MM.1S (cell line): ENCODE measurements at regions not wholly inside any gene's neighbourhood (a gene's known extent, or its start where the extent isn't known, plus 50 kb on each side); places are given as distances from the start of the nearest gene placed in this dataset.

Source experiments
- EZH2 ChIP-seq: fragments of 300-600 bp; sonication (generic); optimal IDR thresholded peaks from 2 replicates; pipeline ENCODE3; 2017; ENCODE audit warnings: low read depth, mild to moderate bottlenecking, antibody characterized with exemption, low read length, mixed read lengths
- TF ChIP-seq, protein P1 (sequence below): fragments of 300-600 bp; sonication (generic); IDR thresholded peaks from 2 replicates; pipeline ENCODE4 v1.5.1; 2016; ENCODE audit warnings: antibody characterized with exemption, low read length, mixed read lengths

DNA sequence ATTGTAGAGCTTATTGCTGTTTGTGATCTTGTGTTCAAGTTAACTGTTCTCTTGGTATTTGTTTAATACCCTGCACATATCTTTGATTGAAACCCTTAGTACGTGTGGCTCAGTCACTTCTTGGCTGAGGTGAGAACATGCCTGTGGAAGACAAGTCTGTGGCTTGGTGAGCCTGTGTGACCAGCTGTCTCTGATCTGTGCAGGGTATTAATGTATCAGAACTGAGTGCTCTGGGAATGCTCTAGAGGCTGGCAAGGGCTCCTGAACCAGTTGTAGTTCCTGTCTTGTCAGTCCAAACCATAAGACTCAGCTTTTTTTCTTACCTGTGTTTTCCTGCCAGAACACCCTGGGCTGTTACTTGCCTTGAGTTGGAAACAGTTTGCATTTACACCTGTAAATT is 52.4 kb upstream of the EPHA4 start:
- TF ChIP-seq, protein P1, sequence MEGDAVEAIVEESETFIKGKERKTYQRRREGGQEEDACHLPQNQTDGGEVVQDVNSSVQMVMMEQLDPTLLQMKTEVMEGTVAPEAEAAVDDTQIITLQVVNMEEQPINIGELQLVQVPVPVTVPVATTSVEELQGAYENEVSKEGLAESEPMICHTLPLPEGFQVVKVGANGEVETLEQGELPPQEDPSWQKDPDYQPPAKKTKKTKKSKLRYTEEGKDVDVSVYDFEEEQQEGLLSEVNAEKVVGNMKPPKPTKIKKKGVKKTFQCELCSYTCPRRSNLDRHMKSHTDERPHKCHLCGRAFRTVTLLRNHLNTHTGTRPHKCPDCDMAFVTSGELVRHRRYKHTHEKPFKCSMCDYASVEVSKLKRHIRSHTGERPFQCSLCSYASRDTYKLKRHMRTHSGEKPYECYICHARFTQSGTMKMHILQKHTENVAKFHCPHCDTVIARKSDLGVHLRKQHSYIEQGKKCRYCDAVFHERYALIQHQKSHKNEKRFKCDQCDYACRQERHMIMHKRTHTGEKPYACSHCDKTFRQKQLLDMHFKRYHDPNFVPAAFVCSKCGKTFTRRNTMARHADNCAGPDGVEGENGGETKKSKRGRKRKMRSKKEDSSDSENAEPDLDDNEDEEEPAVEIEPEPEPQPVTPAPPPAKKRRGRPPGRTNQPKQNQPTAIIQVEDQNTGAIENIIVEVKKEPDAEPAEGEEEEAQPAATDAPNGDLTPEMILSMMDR, result no peak
- TF ChIP-seq EZH2, result no peak
